Breast epithelium (tissue), 3 donors: ENCODE measurements at regions not wholly inside any gene's neighbourhood (a gene's known extent, or its start where the extent isn't known, plus 50 kb on each side); places are given as distances from the start of the nearest gene placed in this dataset.

Experiments used
- POLR2A ChIP-seq: fragments of 450-650 bp; IDR thresholded peaks from one replicate; pipeline ENCODE4 v1.6.1; 2016; ENCODE audit warnings: antibody characterized with exemption, mild to moderate bottlenecking, moderate library complexity
- TF ChIP-seq, protein P1 (sequence below), 3 donors: fragments of 450-650 bp; IDR thresholded peaks; one replicate each; pipeline ENCODE4 v1.5.1; 2016 to 2017; ENCODE audit warnings: antibody characterized with exemption in 3 of 3, mild to moderate bottlenecking in 3 of 3, moderate library complexity in 3 of 3

DNA sequence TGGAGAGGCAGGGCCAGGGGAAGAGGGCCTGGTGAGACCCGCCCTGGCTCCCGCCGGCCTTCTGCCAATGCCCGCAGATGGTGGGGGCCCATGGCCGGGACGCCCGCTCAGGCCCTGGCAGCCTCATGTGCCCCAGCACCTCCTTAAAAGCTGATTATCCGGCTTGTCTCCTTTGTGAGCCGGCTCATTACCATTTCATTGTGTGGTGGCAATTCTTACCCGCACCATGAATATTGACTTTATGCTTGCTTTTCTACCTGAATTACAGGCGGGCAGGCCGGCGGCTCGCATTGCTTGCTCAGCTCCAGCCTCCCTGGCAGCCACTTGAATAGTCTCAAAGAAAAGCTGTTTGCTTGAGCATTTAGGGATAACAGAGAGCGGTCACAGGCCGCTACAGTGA lies 120.0 kb upstream of the JAG1 start:
- TF ChIP-seq, protein P1, sequence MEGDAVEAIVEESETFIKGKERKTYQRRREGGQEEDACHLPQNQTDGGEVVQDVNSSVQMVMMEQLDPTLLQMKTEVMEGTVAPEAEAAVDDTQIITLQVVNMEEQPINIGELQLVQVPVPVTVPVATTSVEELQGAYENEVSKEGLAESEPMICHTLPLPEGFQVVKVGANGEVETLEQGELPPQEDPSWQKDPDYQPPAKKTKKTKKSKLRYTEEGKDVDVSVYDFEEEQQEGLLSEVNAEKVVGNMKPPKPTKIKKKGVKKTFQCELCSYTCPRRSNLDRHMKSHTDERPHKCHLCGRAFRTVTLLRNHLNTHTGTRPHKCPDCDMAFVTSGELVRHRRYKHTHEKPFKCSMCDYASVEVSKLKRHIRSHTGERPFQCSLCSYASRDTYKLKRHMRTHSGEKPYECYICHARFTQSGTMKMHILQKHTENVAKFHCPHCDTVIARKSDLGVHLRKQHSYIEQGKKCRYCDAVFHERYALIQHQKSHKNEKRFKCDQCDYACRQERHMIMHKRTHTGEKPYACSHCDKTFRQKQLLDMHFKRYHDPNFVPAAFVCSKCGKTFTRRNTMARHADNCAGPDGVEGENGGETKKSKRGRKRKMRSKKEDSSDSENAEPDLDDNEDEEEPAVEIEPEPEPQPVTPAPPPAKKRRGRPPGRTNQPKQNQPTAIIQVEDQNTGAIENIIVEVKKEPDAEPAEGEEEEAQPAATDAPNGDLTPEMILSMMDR (IDR thresholded peaks at IDR 0.05), result no peak
- TF ChIP-seq POLR2A, result no peak
